CD1c-positive myeloid dendritic cell (primary cell): ENCODE measurements at regions not wholly inside any gene's neighbourhood (a gene's known extent, or its start where the extent isn't known, plus 50 kb on each side); places are given as distances from the start of the nearest gene placed in this dataset.
"Not testable (repeated sequence)": the region's sequence is repeated elsewhere in the genome, so short reads cannot be mapped to it uniquely, and the experiment has no call there.

Source experiments
- DNase-seq: peaks from one replicate; pipeline ENCODE4 v3.0.0-alpha.2; 2016; ENCODE audit errors: extremely low spot score

- no peak for DNase-seq
These were observed 55.2 kb upstream of the SLIT2 start for GRCh38 chr4:20196476-20196875.

GRCh38 chr4:20195071-20195885 lies 56.4 kb upstream of the SLIT2 start:
- DNase-seq, result no peak

- peak; percentile 40 for DNase-seq
These were observed 57.3 kb upstream of the SLIT2 start for GRCh38 chr4:20194123-20195013.

GRCh38 chr4:20193141-20193936 lies 58.4 kb upstream of the SLIT2 start:
- DNase-seq, result no peak

GRCh38 chr4:20192736-20193135 lies 59.0 kb upstream of the SLIT2 start:
- DNase-seq, result no peak

GRCh38 chr4:20185103-20185502 lies 66.6 kb upstream of the SLIT2 start:
- no peak for DNase-seq

- DNase-seq, result not testable (repeated sequence)
These were observed 68.6 kb upstream of the SLIT2 start for GRCh38 chr4:20183131-20183530.

GRCh38 chr4:20181926-20182325 lies 69.8 kb upstream of the SLIT2 start:
- no peak for DNase-seq

- no peak for DNase-seq
These were observed 71.2 kb upstream of the SLIT2 start for GRCh38 chr4:20180509-20180908.

GRCh38 chr4:20178902-20179576 lies 72.7 kb upstream of the SLIT2 start:
- no peak for DNase-seq

- no peak for DNase-seq
These were observed 74.8 kb upstream of the SLIT2 start for GRCh38 chr4:20176881-20177280.

GRCh38 chr4:20172070-20172760 lies 79.5 kb upstream of the SLIT2 start:
- DNase-seq, result no peak

- no peak for DNase-seq
These were observed 85.2 kb upstream of the SLIT2 start for GRCh38 chr4:20166544-20166943.

GRCh38 chr4:20159516-20159915 lies 92.2 kb upstream of the SLIT2 start:
- DNase-seq, result no peak

GRCh38 chr4:20158195-20158594 lies 93.5 kb upstream of the SLIT2 start:
- no peak for DNase-seq

- DNase-seq, result no peak
These were observed 100.3 kb upstream of the SLIT2 start for GRCh38 chr4:20151436-20151835.

GRCh38 chr4:20149143-20149542 lies 102.6 kb upstream of the SLIT2 start:
- not testable (repeated sequence) for DNase-seq

- DNase-seq, result no peak
These were observed 114.5 kb upstream of the SLIT2 start for GRCh38 chr4:20137176-20137575.

- no peak for DNase-seq
These were observed 124.1 kb upstream of the SLIT2 start for GRCh38 chr4:20127626-20128025.

GRCh38 chr4:20126906-20127305 lies 124.8 kb upstream of the SLIT2 start:
- no peak for DNase-seq
